ENCODE measurements at regions not wholly inside any gene's neighbourhood (a gene's known extent, or its start where the extent isn't known, plus 50 kb on each side); places are given as distances from the start of the nearest gene placed in this dataset.
"Not testable (repeated sequence)": the region's sequence is repeated elsewhere in the genome, so short reads cannot be mapped to it uniquely, and the experiment has no call there.

DNA sequence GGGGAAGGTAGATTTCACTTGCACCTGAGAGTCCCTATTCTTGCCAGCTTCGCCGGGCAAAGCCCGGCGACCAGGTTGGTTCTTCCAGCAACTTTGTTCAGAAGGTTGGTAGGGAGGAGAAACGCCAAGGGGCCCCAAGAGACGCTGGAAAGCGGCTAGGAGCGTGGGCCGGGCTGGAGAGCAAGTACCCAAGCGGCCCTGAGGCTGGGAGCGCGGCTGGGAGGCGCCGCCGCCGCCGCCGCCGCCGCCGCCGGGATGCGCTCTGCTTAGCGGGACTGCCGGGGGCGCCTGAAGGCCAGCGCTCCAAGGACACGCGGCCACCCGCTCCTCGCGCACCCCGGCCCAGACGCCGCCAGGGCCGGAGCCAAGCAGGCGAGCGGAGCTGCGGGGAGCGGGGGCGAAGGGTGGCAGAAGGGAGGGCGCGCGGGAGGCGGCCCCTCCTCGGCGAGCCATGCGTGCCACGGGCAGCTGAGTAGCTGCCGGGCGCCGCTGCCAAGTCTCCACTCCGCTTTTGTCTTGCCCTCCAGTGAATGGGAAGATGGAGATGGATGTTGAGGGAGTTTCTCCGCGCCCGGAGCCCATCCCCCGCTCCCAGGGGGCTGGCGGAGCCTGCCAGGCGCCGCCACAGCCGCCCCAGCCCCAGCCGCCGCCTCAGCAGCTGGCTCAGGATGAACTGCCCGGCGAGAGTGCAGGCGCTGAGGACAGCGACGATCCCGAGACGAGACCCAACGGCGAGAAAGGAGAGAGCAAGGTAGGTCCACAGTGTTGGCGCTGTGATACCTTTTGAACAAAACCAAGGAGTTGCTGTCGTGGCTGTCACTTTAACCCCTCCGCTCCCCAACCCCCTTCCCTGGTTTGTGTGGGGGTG lies 227.4 kb upstream of the AZI2 start:
- no peak for DNase-seq (ENCODE audit: low read depth)

DNA sequence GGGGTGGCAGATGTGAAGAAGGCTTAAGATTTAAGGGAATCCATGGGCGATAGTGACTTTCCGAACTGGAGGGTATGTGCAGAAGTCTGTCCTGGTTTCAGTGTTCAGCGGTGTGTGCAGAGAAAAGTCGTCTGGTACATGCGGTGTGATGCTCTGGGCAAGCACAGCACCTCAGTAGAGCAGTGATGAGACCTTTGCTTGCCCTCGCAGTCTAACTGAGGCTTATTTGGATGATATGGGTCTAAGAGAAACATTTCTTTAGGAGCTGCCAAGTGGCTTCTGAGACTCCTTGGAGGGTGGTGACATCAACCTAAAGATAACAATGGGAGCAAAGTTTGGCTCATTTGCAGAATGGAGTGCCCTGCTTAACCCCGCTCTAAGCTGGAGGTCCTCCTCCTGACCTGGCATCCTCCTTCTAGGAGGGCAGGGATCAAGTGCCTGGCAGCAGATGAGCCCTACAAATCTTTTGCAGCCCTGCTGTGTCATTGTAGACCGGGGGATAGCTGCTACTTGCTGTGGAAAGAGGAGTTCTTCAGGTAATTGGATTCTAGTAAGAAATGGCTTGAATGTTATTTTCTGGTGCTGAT lies 228.1 kb upstream of the AZI2 start:
- no peak for DNase-seq (ENCODE audit: low read depth)

DNA sequence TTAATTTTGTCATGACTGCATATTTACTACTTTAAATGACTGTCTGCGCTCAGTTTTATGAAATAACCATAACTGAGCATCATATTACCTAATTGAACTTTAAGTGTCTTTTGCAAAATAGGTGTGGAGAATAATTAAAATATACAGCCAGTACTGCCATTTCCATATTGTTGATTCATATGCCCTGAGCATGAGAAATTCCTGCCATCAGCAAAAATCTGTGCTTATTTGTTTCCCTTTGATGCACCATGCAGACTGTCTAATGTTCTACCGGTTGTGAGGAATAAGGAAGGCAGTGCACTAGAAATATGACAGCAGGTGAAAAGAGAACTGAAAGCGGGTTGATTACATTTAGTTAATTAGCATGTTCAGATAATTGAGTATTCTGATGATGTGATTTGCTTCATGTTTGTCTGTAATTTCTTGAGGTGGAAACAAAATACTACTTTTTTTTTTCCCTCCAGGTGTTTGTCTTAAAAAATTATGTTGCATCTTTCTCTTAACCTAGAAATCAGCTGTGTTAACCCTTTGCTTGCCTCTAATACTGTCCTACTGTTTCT lies 229.4 kb upstream of the AZI2 start:
- no peak for DNase-seq (ENCODE audit: low read depth)

DNA sequence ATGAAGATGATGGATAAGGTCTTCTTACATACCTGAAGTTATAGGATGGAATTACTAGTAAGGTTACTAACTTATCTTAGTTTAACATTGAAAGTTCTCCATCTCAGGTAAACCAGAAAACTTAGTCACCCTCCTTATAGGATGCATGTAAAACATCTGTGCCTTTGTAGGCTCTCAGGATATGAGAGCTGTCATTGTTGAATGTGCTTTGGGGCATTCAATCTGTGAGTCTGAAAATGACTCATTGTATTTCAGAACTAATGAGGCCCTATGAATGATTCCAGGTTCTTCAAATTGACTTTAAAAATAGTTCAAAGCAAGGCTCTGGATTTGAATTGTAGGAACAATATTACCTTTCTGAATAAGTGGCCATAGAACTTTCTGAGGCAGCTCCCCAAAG lies 237.7 kb upstream of the AZI2 start:
- no peak for DNase-seq (ENCODE audit: low read depth)

DNA sequence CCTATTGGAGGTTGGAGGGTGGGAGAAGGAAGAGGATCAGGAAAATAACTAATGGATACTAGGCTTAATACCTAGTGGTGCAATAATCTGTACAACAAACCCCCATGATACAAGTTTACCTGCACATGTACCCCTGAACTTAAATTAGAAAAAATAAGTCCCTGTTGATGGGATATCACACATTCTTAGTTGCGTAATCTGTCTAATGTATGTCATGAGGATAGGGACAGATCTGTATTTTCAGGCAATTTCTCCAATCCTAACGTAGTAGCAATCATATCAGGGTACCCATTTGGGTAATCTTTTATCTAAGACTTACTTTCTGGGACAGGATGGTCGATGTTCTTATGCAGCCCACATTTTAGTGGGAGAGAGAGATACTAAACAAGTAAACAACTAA lies 239.1 kb upstream of the AZI2 start:
- DNase-seq (ENCODE audit: low read depth), result no peak

DNA sequence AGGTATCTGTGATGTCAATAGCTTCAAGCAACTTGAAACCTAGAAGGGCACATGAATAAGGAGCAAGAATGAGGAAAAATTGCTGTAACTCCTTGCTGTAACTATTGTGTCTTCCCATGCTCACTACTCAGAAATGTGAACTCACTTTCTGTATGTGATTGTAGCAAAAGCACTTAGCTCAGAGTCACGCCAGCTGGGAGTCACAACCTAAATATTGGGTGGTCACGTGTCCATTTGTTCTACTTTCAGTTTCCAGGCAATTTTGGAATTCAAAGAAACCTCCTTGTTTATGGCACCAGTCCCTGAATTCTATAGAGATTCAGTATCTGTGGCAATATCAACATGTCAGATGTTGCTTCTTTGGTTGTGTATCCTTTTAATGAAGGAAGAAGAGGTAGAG lies 241.6 kb upstream of the AZI2 start:
- no peak for DNase-seq (ENCODE audit: low read depth)

DNA sequence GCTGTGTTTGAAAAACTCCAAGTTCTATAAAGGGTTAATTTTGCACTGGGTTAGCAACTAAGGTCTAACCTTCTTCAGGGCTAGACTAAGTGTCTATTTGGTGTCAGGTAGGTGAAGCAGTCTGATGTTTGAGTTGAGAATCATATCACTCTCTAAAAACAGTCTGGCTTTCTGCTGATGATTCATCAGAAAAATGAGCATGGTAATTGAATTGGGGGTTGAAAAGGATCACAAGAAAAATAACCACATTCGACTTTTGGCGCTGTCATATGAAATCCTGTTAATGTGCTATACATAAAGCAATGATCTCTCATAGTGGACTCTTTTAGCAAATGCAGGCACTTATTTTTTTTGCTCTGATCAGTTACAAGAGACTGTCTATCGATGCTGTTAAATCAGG lies 242.2 kb upstream of the AZI2 start:
- DNase-seq (ENCODE audit: low read depth), result no peak

DNA sequence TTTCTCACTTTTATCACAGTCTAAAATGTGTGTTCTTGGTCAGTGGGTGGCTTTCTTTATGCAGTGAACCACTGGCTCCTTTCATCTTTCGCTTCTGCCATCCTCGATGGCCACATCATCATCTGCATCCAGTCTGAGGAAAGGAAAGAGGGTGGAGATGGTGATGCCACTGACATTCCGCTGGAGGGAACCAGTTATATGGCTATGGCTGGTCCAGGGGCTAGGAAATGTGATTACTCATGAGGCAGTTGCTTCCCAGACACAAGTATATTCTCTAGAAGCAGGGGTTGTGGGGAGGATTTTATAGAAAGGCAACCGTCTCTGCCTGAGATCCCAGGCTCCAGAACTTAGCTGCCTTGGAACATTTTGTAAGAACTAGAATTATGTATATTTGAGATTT lies 246.7 kb upstream of the AZI2 start:
- DNase-seq (ENCODE audit: low read depth), result no peak

DNA sequence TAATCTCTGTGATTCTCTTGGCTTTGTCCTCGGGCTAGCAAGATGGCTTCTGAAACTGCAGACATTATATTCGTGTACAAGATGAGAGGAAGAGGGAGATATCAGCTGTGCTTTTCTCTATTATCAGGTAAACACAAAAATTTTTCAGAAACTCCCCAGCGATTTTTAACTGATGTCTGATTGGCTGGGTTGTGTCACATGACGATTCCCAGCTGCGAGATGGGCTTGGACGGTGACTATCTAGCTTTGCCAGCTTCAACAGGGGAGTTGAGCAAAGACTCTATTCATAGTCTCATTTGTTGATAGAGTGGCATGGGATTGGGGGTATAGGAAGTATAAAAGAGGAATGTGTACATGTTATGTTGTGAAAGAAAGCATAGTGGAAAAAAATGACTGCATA lies 248.8 kb upstream of the AZI2 start:
- DNase-seq (ENCODE audit: low read depth), result no peak

DNA sequence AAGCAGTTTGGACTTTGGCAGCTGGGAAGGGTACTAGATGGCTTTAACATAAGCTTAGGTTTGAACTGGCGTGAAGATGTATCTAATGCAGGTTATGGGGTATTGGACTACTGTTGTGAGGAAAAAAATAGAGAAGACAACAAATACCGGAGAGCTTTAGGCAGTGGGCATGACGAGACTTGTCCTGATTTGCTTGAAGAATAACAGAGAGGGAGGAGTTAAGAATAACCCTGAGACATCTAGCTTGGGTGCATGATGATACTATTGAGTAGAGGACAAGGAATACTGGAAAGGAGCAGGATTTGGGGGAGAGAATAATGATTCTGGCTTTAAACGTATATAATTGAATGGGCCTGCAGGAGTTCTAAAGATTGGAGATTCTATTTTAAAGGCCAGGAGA lies 249.5 kb upstream of the AZI2 start:
- DNase-seq (ENCODE audit: low read depth), result no peak

DNA sequence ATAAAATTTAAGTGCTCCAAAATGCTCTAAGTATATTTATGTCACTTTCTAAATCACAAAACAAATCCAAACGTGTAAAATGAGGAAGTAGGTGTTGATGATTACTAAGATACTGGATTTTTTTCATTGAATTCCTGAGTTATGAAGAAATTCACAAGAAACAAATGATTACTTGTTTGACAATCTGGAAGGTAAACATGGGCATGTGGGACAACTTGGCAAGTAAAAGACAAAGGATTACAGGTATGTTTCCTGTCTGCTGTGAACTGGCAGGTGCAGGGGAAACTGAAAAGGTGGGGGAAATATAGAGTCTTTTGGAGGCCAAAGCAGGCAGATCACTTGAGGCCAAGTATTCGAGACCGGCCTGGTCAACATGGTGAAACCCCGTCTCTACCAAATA lies 252.7 kb upstream of the AZI2 start:
- DNase-seq (ENCODE audit: low read depth), result no peak

DNA sequence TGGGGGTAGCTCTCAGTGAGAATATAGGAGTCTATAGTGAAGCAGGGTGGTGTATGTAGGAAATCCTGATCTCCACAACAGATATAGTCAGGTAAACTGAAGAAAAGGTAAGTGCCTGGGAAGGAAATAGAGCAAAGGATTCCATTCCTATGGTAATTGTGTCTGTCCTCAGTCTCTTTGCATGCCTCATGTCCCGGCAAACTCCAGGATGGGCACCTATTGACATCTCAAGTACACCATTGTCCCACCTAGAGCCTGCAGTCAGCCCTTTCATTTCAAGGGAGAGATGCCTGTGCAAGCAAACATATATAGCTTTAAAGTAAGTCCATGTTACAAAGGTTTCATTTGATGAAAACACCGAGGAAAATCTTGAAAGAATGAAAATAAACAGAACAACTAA lies 257.7 kb upstream of the AZI2 start:
- no peak for DNase-seq (ENCODE audit: low read depth)

DNA sequence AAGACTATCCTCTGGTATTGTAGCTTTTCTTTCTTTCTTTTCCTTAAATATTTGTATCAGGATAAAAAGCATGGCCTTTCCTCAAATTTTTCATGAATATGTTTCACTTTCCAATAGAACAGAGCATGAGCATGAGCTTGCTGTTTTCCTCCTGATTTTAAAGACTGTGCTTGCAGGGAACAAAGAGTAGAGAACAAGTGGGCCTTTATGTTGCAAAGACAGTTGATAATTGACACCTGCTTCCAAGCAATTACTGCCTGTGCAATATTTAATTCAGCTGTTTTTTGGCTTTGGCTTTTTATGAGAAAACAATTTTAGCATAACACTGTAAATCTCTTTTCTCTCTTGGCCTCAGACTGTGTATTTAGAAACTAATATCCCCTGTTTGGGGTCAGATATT lies 263.6 kb upstream of the AZI2 start:
- no peak for DNase-seq (ENCODE audit: low read depth)

DNA sequence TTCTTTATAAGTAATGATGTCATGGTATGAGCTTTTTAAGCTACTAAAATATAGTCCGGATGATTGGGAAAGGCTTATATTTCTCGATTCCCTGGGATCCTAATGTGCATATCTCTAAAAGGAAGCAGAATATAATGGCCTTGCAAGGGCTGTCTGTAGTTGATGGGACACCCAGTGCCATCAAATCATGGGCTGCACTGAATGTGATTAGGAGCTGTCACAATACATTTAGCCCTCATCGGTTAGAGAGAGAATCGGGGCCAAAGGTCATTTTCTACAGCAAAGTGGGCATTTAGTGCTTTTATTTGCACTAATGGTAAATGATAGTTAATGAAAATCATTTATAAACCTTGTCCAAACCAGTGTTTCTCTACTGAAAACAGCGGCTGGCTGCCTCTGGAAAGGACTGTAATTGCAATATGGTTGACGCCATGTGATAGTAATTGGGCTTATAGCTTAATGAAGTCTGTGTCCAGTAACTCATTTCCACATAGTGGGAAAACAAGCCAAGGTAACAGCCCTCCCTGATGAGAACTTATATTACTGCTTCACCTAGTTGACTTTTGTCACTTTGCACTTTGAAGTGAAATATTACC lies 265.0 kb upstream of the AZI2 start:
- DNase-seq (ENCODE audit: low read depth), result no peak

DNA sequence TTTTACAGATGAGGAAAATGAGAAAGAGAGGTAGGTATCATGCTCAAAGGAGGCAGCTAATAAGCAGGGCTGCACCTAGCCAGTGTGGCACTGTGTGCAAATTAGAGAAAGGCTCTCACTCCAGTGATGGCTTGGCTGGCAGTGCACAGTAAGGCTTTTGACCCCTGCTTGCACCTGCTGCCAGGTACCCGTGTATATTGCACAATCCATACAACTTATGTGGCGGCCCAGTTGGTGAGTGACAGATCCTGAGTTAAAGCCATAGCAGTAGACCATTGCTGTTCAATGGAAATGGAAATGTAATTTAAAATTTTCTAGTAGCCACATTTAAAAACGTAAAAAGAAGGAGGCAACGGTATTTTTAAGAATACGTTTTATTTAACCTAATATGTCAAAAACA lies 266.4 kb upstream of the AZI2 start:
- DNase-seq (ENCODE audit: low read depth), result no peak

DNA sequence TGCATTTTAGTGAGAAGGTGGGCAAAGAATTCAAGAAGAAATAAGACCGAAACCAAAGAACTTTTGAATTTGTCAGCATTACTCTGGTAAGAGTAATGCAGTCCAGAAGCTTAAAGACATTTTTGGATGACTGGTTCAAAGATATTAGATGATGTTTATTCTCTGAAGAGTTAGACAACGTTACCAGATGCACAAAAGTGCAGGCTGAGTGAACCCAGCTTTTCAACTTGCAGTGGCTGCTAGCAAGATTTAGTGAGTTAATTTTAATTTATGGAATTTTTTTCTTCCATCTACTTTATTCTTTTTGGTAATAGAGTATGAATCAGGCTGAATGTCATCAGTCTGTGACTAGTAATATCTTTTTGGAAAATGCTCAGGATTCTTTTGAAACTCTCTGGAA lies 267.3 kb upstream of the AZI2 start:
- no peak for DNase-seq (ENCODE audit: low read depth)

DNA sequence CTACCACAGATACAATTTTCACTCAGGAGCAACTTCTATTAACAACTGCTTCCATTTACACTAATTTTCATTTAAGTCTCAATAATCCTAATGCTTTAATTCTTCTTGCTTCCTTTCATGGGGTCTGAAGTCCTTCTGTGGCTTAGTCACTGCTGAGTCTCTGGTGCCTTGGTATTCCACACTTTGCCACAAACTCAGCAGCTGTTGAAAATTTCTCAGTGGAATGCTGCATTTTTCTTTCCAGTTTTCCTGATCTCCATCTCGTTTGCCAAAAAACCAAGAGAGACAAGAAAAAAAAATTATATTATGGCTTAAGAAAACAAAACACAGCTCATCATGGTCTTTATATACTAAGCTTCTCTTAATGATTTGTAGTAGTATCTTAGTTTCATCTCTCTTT lies 269.2 kb upstream of the AZI2 start:
- DNase-seq (ENCODE audit: low read depth), result no peak

DNA sequence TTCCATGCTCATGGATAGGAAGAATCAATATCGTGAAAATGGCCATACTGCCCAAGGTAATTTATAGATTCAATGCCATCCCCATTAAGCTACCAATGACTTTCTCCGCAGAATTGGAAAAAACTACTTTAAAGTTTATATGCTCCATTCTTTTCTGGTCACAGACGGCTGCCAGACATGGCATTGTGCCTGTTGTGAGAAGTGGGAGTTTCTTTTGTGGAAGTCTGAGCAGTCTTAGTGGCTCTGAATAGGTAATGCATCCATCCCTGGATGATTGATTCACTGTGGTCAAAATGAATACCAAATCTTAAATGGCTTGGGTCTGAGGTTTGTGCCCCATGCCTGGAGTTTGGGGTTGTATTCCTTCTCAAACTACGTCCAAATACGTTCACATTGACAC lies 274.5 kb upstream of the AZI2 start:
- no peak for DNase-seq (ENCODE audit: low read depth)

DNA sequence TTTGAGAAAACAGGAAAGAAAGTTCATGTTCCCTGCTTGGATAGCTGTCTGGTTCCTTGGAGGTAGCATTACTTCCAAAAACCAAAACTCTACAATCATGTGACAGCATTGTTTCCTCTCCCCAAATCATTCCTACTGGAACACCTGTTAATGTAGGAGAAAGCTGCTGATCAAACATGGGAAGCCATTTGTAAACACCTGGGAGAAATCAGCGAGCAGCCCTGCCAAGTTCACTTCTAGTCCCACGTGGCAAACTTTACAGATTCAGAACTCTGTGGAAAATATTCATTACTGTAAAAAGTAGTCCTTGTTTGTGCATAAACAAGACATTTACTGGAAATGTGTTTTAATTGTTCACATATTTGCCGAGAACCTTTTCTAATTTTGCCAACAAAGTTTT lies 275.5 kb upstream of the AZI2 start:
- no peak for DNase-seq (ENCODE audit: low read depth)

DNA sequence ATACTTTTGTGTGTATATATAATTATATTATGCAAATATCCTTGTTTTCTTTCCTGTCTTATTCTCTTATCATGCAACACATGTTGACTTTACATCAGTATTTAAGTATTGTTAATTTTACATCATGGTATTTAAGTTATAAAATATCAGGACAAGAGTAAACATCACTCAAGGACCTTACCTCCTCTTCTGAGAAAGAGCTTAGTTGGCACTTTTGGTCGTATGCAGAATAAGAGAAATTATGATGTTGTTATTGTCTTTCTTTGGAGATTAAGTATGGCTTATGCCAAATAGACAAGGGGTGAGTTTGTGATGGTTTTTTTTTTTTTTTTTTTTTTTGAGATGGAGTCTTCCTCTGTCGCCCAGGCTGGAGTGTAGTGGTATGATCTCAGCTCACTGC lies 279.2 kb upstream of the AZI2 start:
- not testable (repeated sequence) for DNase-seq (ENCODE audit: low read depth)

DNA sequence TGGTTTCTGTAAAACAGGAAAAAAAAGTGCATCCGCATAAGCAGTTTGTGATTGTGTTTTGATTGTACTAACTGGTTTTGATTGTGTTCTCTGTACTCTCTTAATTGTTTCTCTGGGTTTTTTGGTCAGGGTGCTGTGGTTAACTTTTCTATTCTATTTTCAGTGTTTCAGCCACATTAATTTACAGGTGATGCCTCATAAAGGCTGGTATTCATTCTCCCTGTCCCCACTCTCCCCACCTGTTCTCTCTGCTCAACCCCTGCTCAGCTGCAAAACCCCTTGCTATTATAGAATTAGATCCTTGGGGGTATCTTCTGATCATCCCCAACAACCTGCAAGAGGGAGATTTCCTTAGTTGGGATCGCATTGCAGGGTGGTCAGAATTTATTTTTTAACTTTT lies 285.4 kb upstream of the AZI2 start:
- DNase-seq (ENCODE audit: low read depth), result no peak

DNA sequence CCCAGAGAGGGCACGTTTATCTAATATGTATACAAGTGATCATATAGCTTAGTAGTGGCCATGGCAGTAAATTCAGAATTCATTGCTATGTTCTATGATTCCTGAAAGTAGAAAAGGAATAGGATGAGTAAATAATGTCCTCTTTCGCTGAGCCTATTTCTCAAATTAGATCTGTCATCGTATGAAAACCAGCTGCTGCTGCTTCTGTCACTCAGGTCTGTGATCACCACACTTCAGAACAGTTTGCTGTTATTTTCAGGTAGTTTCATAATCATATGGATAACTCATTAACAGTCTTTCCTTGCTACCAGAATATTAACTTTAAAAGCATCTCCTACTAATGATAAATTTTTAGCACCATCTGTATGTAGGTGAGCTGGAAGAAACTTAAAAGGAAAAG lies 289.1 kb upstream of the AZI2 start:
- DNase-seq (ENCODE audit: low read depth), result no peak

DNA sequence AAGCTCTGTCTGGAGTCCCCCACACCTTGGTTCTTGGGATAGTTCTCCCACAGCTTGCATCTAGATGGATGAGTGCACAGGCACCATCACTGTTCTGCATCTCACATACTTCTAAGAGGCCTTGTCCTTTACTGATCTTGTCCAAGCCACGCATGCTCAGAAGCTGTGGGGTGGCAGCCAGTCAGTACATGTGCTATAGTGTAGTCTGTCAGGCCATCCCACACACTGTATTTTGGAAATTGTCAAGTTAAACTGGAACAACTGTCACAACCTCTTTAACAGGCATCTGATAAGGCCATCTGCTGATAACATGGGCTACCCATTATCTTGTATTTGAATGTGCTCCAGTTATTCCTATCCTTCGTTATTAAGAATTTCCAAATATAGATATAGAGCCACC lies 296.5 kb upstream of the AZI2 start:
- no peak for DNase-seq (ENCODE audit: low read depth)
